ENCODE measurements at regions not wholly inside any gene's neighbourhood (a gene's known extent, or its start where the extent isn't known, plus 50 kb on each side); places are given as distances from the start of the nearest gene placed in this dataset.

DNA sequence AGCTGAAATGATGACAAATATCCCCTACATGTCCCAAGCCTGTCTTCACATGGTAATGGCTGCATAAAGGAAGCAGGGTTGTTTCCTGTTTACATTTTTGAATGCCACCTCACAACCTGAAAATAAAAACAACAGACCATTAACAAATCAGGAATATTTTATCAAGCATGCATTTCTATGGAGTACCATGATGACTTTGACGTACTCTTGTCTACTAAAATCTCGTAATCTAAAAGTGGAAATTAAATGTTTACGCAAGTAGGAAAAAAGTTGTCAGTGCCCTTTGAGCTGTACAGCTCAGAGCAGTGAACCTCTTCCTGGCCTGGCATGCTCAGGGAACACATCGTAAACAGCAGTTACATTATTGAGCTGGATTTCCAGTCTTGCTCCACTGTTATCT is 194.1 kb downstream of the INHBA start:
- TF ChIP-seq, protein P1, sequence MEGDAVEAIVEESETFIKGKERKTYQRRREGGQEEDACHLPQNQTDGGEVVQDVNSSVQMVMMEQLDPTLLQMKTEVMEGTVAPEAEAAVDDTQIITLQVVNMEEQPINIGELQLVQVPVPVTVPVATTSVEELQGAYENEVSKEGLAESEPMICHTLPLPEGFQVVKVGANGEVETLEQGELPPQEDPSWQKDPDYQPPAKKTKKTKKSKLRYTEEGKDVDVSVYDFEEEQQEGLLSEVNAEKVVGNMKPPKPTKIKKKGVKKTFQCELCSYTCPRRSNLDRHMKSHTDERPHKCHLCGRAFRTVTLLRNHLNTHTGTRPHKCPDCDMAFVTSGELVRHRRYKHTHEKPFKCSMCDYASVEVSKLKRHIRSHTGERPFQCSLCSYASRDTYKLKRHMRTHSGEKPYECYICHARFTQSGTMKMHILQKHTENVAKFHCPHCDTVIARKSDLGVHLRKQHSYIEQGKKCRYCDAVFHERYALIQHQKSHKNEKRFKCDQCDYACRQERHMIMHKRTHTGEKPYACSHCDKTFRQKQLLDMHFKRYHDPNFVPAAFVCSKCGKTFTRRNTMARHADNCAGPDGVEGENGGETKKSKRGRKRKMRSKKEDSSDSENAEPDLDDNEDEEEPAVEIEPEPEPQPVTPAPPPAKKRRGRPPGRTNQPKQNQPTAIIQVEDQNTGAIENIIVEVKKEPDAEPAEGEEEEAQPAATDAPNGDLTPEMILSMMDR (IDR thresholded peaks at IDR 0.05): no peak
- no peak for TF ChIP-seq EZH2 (IDR thresholded peaks at IDR 0.05; ENCODE audit: borderline replicate concordance, insufficient read depth, low read depth, low read length, poor library complexity, severe bottlenecking)
